ENCODE measurements at regions not wholly inside any gene's neighbourhood (a gene's known extent, or its start where the extent isn't known, plus 50 kb on each side); places are given as distances from the start of the nearest gene placed in this dataset.

DNA sequence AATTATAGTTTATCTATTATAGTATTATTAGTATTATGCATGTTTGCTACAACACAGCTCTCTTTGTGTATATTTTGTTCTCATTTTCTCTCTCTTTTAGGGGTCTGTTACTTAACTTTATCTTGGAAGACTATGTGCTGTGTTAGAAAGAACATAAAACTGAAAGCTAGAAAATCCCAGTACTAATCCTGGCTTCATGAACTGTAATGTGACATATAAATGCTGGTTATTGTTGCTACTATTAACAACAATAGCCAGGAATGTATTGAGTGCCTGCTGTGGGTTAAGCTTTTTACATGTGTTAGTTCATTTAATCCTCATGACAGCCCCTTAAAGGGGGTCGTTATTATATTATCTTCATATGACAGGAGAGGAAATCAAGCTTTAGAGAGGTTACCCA is 170.0 kb upstream of the DTNBP1 start:
- TF ChIP-seq CTCF (conservative IDR thresholded peaks at IDR 0.05; ENCODE audit: low read depth, low read length), result no peak
- TF ChIP-seq EZH2phosphoT487 (IDR thresholded peaks at IDR 0.05; ENCODE audit: borderline replicate concordance, low read length), result no peak
